Hepatocyte (in vitro differentiated cells): ENCODE measurements at regions not wholly inside any gene's neighbourhood (a gene's known extent, or its start where the extent isn't known, plus 50 kb on each side); places are given as distances from the start of the nearest gene placed in this dataset.

Experiments
- DNase-seq: peaks from one replicate; pipeline ENCODE4 v3.0.0-alpha.2; 2016; ENCODE audit warnings: low spot score
- H2AFZ ChIP-seq: fragments of 200-600 bp; sonication (generic); 2 replicates; pipeline ENCODE4 v1.6.0; 2016; ENCODE audit warnings: antibody characterized with exemption, mild to moderate bottlenecking
- H3K27ac ChIP-seq: fragments of 200-600 bp; sonication (generic); 2 replicates; pipeline ENCODE4 v1.5.1; 2016; ENCODE audit warnings: mild to moderate bottlenecking
- H3K27me3 ChIP-seq: fragments of 200-600 bp; sonication (generic); 2 replicates; pipeline ENCODE4 v1.6.1; 2016
- H3K36me3 ChIP-seq: fragments of 200-600 bp; sonication (generic); replicated peaks from 2 replicates; pipeline ENCODE4 v1.5.1; 2016; ENCODE audit warnings: low read depth; ENCODE audit not compliant: insufficient read depth
- H3K4me1 ChIP-seq: fragments of 200-600 bp; sonication (generic); 2 replicates; pipeline ENCODE4 v1.5.1; 2016; ENCODE audit warnings: mild to moderate bottlenecking, moderate library complexity; ENCODE audit not compliant: insufficient read depth
- H3K4me2 ChIP-seq: fragments of 200-600 bp; sonication (generic); 2 replicates; pipeline ENCODE4 v1.6.0; 2016
- H3K4me3 ChIP-seq: fragments of 200-600 bp; sonication (generic); 2 replicates; pipeline ENCODE4 v1.5.1; 2016; ENCODE audit warnings: mild to moderate bottlenecking
- H3K79me2 ChIP-seq: fragments of 200-600 bp; sonication (generic); 2 replicates; pipeline ENCODE4 v1.6.0; 2017; ENCODE audit warnings: mild to moderate bottlenecking
- H3K9me2 ChIP-seq: fragments of 200-600 bp; sonication (generic); replicated peaks from 2 replicates; pipeline ENCODE4 v1.6.0; 2017; ENCODE audit warnings: mild to moderate bottlenecking; ENCODE audit not compliant: insufficient read depth
- H3K9me3 ChIP-seq: fragments of 200-600 bp; sonication (generic); 2 replicates; pipeline ENCODE4 v1.5.1; 2016; ENCODE audit warnings: low read depth, mild to moderate bottlenecking
- H4K20me1 ChIP-seq: fragments of 200-600 bp; sonication (generic); 2 replicates; pipeline ENCODE4 v1.6.0; 2016; ENCODE audit warnings: mild to moderate bottlenecking; ENCODE audit not compliant: insufficient read depth, poor library complexity, severe bottlenecking
- EZH2 ChIP-seq: fragments of 200-600 bp; sonication (generic); IDR thresholded peaks from 2 replicates; pipeline ENCODE4 v1.6.1; 2016; ENCODE audit warnings: antibody characterized with exemption, mild to moderate bottlenecking, borderline replicate concordance
- EZH2phosphoT487 ChIP-seq: fragments of 200-600 bp; sonication (generic); IDR thresholded peaks from one replicate; pipeline ENCODE4 v1.6.1; 2018; ENCODE audit warnings: antibody characterized with exemption, mild to moderate bottlenecking, low read depth, moderate library complexity; ENCODE audit not compliant: unreplicated experiment, severe bottlenecking
- WGBS: methylation state at CpG from one replicate; pipeline ENCODE4 v1.1.6; 2016; ENCODE audit warnings: low lambda C conversion rate; ENCODE audit errors: missing lambda C conversion rate; 5-methylcytosine and 5-hydroxymethylcytosine counted together
- TF ChIP-seq, protein P1 (sequence below): fragments of 200-600 bp; sonication (generic); IDR thresholded peaks from 2 replicates; pipeline ENCODE4 v1.5.1; 2016; ENCODE audit warnings: antibody characterized with exemption, mild to moderate bottlenecking; ENCODE audit not compliant: poor library complexity

DNA sequence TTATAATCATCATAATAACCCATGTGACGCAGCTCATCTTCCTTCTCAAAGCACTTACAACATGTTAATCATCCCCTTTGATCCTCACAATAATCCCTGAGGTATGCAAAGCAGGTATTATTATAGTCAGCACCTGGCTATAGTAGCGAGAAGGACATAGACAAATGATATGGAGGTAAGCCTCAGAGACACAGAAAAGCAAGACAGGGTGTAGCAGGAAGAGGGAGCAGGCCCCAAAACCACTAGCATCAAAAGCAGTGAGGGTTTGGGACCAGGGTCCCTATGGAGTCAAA lies 139.2 kb upstream of the SLC30A5 start:
- H2AFZ ChIP-seq, result no peak overlapping the region
- TF ChIP-seq EZH2phosphoT487 (no peak), EZH2 (no peak)
- TF ChIP-seq, protein P1, sequence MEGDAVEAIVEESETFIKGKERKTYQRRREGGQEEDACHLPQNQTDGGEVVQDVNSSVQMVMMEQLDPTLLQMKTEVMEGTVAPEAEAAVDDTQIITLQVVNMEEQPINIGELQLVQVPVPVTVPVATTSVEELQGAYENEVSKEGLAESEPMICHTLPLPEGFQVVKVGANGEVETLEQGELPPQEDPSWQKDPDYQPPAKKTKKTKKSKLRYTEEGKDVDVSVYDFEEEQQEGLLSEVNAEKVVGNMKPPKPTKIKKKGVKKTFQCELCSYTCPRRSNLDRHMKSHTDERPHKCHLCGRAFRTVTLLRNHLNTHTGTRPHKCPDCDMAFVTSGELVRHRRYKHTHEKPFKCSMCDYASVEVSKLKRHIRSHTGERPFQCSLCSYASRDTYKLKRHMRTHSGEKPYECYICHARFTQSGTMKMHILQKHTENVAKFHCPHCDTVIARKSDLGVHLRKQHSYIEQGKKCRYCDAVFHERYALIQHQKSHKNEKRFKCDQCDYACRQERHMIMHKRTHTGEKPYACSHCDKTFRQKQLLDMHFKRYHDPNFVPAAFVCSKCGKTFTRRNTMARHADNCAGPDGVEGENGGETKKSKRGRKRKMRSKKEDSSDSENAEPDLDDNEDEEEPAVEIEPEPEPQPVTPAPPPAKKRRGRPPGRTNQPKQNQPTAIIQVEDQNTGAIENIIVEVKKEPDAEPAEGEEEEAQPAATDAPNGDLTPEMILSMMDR, result no peak
- no peaks in the 10 kb centered on the region for H3K27me3 ChIP-seq
- no peaks in the 10 kb centered on the region for H3K79me2 ChIP-seq
- peaks cover 14% of the 10 kb centered on the region for H3K4me1 ChIP-seq
- no peak for DNase-seq
- H3K9me2 ChIP-seq, result no peaks in the 10 kb centered on the region
- H3K27ac ChIP-seq, result no peak overlapping the region
- H3K9me3 ChIP-seq, result no peaks in the 10 kb centered on the region
- no peak overlapping the region for H3K4me3 ChIP-seq
- H3K36me3 ChIP-seq, result no peaks in the 10 kb centered on the region
- 82% methylated on average over 2 of the region's 2 CpGs for WGBS
- no peak overlapping the region for H3K4me2 ChIP-seq
- no peaks in the 10 kb centered on the region for H4K20me1 ChIP-seq

DNA sequence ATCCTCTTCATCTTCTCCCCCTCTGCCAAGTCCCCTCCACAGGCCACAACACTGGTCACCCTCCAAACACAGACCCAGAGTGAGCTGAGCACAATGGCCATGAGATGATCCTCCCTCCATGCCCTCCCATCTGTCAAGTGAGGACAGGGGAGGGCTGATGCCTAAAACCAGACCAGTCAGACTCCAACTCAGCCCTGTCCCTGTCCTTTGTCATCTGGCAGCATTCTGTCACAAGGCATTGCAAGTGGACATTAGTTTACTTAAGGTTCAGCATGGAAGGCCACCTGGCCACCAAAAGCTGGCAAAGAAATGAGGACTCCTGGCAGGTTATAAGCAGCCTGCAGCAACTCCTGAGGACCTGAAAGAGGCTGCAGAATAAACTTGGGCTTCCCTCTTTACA lies 136.2 kb upstream of the SLC30A5 start:
- no peak overlapping the region for H3K4me3 ChIP-seq
- H3K4me1 ChIP-seq, result peaks cover 7% of the 10 kb centered on the region
- H3K9me2 ChIP-seq, result no peaks in the 10 kb centered on the region
- H3K79me2 ChIP-seq, result no peaks in the 10 kb centered on the region
- DNase-seq, result no peak
- H2AFZ ChIP-seq, result no peak overlapping the region
- no peaks in the 10 kb centered on the region for H3K27me3 ChIP-seq
- TF ChIP-seq EZH2phosphoT487 (no peak), EZH2 (no peak)
- TF ChIP-seq, protein P1, result no peak
- H3K9me3 ChIP-seq, result no peaks in the 10 kb centered on the region
- H3K27ac ChIP-seq, result peak overlapping the region; percentile 51
- H3K4me2 ChIP-seq, result no peak overlapping the region
- H3K36me3 ChIP-seq, result no peaks in the 10 kb centered on the region
- H4K20me1 ChIP-seq, result no peaks in the 10 kb centered on the region

DNA sequence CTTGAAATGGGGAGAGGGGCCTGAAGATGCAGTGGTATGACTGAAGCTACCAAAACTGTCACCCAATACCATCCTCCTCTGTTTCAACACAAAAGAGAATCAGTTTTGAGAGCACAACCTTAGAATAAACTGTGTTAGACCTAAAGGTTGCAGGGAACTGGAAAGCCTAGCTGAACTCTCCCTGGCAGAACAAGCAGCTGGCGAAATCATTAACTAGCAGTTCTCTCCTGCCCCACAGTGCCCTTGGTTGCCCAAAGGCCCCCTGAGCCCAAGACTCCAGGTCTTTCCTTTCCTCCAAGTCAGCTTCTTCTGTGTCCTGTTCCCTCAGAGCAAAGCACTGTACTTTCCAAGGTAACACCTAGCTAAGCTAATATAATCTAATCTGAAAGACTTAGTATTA lies 135.4 kb upstream of the SLC30A5 start:
- Histone ChIP-seq H3K4me2 (no peak overlapping the region), H3K27ac (peak overlapping the region; percentile 51), H3K79me2 (no peaks in the 10 kb centered on the region), H3K36me3 (no peaks in the 10 kb centered on the region), H3K9me2 (no peaks in the 10 kb centered on the region), H3K4me3 (no peak overlapping the region), H3K4me1 (peaks cover 14% of the 10 kb centered on the region), H4K20me1 (no peaks in the 10 kb centered on the region), H3K9me3 (no peaks in the 10 kb centered on the region), H3K27me3 (no peaks in the 10 kb centered on the region), H2AFZ (no peak overlapping the region)
- no peak for DNase-seq
- 90% methylated on average over 1 of the region's 1 CpG for WGBS
- TF ChIP-seq EZH2phosphoT487 (no peak), EZH2 (no peak)
- TF ChIP-seq, protein P1, result no peak

DNA sequence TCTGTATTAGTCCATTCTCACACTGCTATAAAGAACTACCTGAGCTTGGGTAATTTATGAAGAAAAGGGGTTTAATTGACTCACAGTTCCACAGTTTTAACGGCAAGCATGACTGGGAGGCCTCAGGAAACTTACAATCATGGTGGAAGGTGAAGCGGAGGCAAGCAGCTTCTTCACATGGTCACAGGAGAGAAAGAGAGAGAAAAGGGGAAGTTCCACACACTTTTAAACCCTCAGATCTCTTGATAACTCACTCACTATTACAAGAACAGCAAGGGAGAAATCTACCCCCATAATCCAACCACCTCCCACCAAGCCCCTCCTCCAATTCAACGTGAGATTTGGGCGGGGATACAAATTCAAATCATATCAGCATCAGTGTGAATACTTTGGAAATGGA lies 133.4 kb upstream of the SLC30A5 start:
- Histone ChIP-seq H3K27me3 (no peaks in the 10 kb centered on the region), H3K79me2 (no peaks in the 10 kb centered on the region), H3K4me3 (no peak overlapping the region), H3K4me2 (no peak overlapping the region), H3K27ac (no peak overlapping the region), H3K9me2 (no peaks in the 10 kb centered on the region), H3K9me3 (no peaks in the 10 kb centered on the region), H3K4me1 (peaks cover 7% of the 10 kb centered on the region), H2AFZ (no peak overlapping the region), H3K36me3 (no peaks in the 10 kb centered on the region), H4K20me1 (no peaks in the 10 kb centered on the region)
- WGBS, result 89% methylated on average over 4 of the region's 4 CpGs
- DNase-seq, result no peak
- TF ChIP-seq EZH2, result no peak
- TF ChIP-seq, protein P1, result no peak
- no peak for TF ChIP-seq EZH2phosphoT487
